ENCODE measurements at regions not wholly inside any gene's neighbourhood (a gene's known extent, or its start where the extent isn't known, plus 50 kb on each side); places are given as distances from the start of the nearest gene placed in this dataset.
"Not testable (repeated sequence)": the region's sequence is repeated elsewhere in the genome, so short reads cannot be mapped to it uniquely, and the experiment has no call there.

GRCh38 chr3:87706176-87706575 is 352.6 kb downstream of the CGGBP1 start:
- no peak for DNase-seq

- DNase-seq: no peak
Observed at GRCh38 chr3:87702600-87702999, 356.2 kb downstream of the CGGBP1 start.

GRCh38 chr3:87696124-87697013 is 362.4 kb downstream of the CGGBP1 start:
- no peak for DNase-seq

GRCh38 chr3:87694678-87695077 is 364.1 kb downstream of the CGGBP1 start:
- no peak for DNase-seq

- DNase-seq: no peak
Observed at GRCh38 chr3:87691109-87691508, 367.7 kb downstream of the CGGBP1 start.

GRCh38 chr3:87678984-87679660 is 379.7 kb downstream of the CGGBP1 start:
- DNase-seq: not testable (repeated sequence)

- DNase-seq: no peak
Observed at GRCh38 chr3:87674397-87675161, 384.2 kb downstream of the CGGBP1 start.

GRCh38 chr3:87673132-87673531 is 385.7 kb downstream of the CGGBP1 start:
- no peak for DNase-seq

GRCh38 chr3:87654184-87654583 is 377.8 kb upstream of the POU1F1 start:
- no peak for DNase-seq

GRCh38 chr3:87653138-87653537 is 376.8 kb upstream of the POU1F1 start:
- DNase-seq: not testable (repeated sequence)

GRCh38 chr3:87634426-87634825 is 358.0 kb upstream of the POU1F1 start:
- no peak for DNase-seq

- no peak for DNase-seq
Observed at GRCh38 chr3:87627316-87627715, 350.9 kb upstream of the POU1F1 start.

GRCh38 chr3:87626546-87626945 is 350.2 kb upstream of the POU1F1 start:
- no peak for DNase-seq

- DNase-seq: no peak
Observed at GRCh38 chr3:87625876-87626275, 349.5 kb upstream of the POU1F1 start.

GRCh38 chr3:87624860-87625259 is 348.5 kb upstream of the POU1F1 start:
- DNase-seq: no peak

GRCh38 chr3:87621667-87622066 is 345.3 kb upstream of the POU1F1 start:
- no peak for DNase-seq

- DNase-seq: no peak
Observed at GRCh38 chr3:87615506-87615905, 339.1 kb upstream of the POU1F1 start.

- no peak for DNase-seq
Observed at GRCh38 chr3:87614998-87615397, 338.6 kb upstream of the POU1F1 start.

- DNase-seq: no peak
Observed at GRCh38 chr3:87607234-87607633, 330.9 kb upstream of the POU1F1 start.

- DNase-seq: no peak
Observed at GRCh38 chr3:87595798-87596197, 319.4 kb upstream of the POU1F1 start.

GRCh38 chr3:87581240-87581639 is 304.9 kb upstream of the POU1F1 start:
- DNase-seq: no peak

- DNase-seq: no peak
Observed at GRCh38 chr3:87576752-87577151, 300.4 kb upstream of the POU1F1 start.

- DNase-seq: no peak
Observed at GRCh38 chr3:87575550-87575949, 299.2 kb upstream of the POU1F1 start.

- no peak for DNase-seq
Observed at GRCh38 chr3:87568331-87568730, 291.9 kb upstream of the POU1F1 start.

All from bone marrow (tissue), 2 donors.